Activated CD4-positive, alpha-beta T cell treated with anti-CD3 and anti-CD28 coated beads for 24 hours (primary cell): ENCODE measurements at regions not wholly inside any gene's neighbourhood (a gene's known extent, or its start where the extent isn't known, plus 50 kb on each side); places are given as distances from the start of the nearest gene placed in this dataset.

ENCODE experiments used
- DNase-seq, 2 donors: peaks; one replicate each; pipeline ENCODE4 v3.0.0-alpha.2; 2020; ENCODE audit warnings: low read depth in 2 of 2

DNA sequence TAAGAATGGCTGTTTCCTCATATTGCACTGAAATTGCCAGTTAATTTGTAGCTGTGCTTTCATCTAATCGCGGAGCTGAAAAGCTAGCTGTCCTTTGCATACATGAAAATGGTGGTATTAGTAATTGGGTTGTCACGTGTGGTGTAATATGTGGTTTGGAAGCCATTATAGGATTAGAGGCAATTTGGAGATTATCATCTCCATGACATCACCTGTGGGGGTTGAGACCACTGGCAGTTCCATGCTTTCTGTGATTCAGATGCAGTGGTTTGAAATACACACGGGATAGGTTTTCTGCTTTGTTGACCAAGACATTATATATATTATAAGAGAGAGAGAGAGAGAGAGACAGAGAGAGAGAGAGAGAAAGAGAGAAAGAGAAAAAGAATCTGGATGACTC lies 180.8 kb downstream of the RAB11FIP2 start:
- no peak for DNase-seq

DNA sequence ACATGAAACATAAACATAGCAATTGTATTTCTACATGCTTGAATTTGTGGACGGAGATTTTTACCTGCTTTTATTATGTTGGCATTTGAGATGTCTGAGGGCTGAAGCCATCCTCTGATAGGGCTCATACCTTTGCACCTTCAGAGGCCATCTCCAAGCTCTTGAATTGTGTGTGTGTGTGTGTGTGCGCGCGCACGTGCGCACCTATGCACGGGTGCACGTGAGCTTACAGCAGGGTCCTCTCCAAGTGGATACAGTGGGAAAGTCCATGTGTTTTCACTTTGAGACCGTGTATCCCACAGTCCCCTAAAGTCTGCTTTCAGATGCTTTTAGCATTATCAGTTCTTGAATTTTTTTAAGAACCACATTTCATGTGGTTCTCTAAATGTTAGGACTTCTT lies 178.6 kb downstream of the RAB11FIP2 start:
- no peak for DNase-seq

DNA sequence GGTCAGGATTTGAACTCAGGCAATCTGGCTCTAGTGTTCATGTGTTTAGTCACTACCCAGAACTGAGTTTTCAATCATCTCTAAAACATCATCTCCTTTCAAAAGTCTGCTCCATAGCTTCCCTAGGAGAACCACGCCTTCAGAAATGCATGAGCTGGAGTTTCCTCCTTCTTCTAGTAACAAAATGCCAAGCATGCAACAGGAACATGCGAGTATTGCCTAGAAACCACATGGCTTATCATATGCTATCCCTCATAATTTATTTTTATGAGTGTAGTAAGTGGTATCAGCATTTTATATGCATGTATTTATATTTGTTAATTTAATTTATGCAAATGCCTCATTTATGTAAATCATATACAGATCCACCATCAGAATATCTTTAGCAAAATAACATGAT lies 170.9 kb downstream of the RAB11FIP2 start:
- no peak for DNase-seq

DNA sequence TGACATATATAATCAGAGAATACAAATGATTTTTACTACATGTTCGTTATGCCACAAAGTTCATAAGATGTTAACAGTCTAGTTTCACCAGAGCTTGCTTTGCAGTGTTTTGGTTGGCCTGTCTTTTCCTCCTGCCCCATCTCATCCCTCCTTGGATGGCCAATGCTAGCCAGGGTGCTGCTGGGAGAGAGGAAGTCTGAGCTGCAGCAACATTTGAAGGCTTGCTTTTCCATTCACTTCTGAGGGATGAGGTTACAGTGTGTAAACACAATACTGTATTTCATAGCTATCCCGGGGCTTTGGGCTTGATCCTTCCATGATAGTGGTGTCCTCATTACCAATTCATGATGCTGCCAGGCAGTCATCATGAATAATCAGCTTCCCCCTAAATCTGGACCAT lies 170.5 kb downstream of the RAB11FIP2 start:
- DNase-seq = no peak

DNA sequence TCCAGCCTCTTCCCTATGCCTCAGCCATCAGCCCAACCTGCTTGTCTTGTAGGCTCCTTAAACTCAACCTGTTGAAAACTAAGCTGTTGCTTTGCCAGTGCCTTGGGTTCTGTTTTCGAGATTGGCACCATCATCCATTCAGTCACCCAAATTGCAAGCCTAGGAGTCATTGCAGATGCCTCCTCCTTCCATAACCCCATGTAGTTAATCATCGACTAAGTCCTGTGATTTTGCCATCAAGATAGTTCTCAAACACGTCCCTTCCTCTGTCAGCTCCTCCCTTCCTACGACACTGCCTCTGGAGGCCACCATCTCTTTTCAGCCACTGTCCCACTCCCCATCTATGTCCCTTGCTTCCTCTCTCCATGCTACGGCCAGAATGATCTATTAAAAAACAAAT lies 168.1 kb downstream of the RAB11FIP2 start:
- no peak for DNase-seq

DNA sequence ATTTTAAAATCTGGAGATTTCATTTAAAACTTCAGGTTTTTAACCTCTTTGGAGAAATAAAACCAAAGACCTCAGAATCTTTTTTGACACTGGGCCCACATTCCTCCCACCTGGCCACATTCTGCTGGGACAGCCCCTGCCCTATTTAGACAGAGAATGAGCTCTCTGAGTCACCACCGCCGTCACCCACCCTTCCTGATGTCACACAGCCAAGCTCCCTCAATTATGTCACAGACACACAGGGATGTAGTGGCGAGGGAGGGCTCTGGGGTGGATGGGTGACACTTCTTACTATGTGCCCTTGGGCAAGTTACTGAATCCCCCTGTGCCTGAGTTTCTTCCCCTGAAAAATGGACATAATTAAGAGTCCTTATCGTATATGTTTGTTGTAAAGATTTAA lies 162.6 kb downstream of the RAB11FIP2 start:
- no peak for DNase-seq

DNA sequence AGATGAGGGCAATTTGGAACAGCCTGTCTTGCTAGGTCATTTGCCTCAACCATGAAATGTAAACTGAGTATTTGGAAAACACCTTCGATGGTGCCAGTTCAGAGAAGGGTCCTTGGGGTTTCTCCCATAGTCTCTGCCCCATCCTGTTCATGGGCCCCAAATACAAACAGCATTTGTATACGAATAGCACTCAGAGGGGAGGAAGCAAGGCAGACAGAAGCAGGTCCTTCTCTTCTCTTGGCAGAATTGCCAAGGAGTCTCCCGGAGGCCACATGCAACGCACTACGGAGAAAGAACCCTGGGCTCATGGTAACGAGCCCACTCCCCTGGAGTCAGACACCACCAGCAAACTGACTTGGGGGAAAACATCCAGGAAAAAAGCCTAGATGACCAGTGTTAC lies 162.1 kb downstream of the RAB11FIP2 start:
- DNase-seq = no peak

DNA sequence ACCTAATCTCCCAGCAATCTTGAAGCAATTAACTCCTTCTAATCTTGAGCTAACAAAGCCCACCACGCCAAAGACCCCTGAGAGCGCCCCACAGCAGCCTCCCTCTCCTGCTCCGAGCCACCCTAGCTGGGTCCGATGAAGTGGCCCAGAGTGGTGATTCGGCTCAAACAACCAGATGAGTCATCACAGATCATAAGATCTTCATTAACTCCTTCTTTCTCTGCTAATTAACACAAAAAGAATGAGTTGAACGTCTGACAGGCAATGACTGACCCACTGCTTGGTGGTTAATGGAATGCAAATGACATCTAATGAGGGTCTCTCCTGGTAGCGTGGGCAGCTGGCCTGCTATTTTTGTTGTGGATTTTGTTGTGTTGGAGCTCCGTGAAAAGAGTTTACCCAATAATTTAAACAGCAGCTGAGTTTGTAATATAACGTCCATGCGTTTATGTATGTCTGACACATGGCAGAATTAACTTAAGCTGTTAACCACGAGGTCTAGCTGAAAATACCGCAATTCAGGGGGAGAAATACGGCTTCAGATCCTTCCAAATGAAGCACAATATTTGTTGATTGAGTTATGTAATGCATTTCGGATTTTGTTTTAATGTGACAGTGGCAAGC lies 161.4 kb downstream of the RAB11FIP2 start:
- DNase-seq = no peak

DNA sequence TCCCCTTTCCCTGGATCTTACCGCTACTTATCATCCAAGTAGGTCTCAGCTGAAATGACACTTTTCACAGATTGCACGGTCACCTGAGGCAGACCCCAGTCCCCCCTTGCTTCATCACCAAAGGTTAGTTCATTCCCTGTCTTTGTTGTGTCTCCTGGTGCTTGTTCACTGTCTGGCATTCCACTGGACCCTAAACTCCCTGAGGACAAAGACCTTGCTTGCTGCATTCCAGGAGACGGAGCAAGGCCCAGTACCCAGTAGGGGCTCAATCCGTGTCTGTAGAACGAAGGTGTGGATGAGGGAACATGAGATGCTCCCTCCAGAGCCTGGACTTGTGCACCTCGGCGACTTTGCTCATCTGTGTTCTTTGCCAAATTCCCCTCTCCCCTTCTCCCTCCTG lies 160.0 kb downstream of the RAB11FIP2 start:
- no peak for DNase-seq

DNA sequence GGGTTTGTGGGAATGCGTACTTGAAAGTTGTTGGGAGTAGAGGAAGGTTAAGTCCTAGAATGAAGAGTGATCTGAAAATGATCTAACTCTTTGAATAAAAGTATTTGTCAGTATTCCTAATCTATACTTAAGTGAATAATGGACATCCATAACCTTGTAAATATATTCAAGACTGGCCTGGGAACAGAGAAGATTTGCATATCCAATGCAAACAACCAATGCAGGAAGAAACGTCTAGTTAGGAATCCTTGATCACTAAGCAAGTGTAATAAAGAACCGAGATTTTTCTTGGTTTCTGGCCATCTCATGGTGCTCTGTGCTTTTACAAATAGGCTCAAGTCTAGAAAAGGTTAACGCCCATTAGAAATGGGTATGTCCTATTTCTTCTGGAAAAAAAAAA lies 157.1 kb downstream of the RAB11FIP2 start:
- no peak for DNase-seq

DNA sequence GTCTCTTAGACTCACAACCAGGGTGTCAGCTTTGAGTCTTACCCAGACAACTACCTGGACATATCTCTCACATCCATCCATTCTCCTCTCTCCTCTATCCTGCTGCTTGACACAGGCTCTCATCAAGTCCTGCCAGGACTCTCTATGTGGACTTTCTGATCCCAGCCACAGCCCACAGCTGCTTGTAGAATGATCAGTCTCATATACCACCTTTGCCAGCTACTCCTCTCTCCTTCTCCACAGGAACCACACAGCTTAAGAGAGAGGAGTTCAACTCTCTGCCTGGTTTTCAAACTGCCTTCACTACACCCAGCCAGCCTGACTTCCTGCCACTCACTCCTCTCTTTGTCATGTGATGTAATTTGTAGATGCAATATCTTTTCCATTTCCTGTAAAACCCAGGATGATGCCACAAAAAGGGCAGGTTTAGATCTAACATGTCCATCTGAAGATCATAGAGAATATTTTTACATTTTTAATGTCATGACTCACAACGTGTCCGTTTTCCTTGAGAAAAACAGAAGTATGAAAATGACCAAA lies 154.0 kb downstream of the RAB11FIP2 start:
- DNase-seq = no peak

DNA sequence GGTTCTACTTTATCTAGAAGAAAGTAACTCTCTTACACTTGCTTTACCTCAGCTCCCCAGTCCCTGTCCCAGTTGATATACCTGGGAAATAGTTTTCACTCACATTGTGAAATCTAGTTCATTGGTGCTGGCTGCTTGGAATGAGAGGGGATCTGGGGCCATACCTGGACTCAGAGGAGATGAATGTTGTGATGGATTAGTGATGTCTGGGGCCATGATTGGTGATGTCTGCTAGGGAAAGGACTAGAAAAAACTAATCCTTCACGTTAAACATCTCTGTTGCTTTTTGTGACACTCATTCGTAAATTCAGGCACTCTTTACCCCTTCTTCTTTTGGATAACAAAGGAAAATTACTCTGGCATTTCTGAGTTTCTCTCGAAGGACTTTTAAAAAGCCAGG lies 152.4 kb downstream of the RAB11FIP2 start:
- no peak for DNase-seq

DNA sequence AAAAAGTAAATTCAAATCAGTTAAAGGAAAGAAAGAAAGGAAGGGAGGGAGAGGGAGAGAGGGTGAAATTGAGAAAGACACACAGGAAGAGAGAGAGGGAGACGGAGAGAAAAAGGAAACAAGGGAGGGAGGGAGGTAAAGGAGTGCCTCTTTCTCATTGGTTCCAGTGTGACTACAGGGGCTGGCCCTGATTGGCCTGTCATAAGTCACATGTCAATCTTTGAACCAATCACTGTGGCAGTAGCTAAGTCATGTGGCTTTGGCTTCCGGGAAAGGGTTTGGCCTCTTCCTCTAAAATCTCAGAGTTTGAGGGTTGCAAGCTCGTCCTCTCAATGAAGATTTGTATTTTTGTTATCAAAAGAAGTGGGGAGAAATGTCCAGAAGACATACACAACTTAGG lies 150.2 kb downstream of the RAB11FIP2 start:
- DNase-seq = no peak

DNA sequence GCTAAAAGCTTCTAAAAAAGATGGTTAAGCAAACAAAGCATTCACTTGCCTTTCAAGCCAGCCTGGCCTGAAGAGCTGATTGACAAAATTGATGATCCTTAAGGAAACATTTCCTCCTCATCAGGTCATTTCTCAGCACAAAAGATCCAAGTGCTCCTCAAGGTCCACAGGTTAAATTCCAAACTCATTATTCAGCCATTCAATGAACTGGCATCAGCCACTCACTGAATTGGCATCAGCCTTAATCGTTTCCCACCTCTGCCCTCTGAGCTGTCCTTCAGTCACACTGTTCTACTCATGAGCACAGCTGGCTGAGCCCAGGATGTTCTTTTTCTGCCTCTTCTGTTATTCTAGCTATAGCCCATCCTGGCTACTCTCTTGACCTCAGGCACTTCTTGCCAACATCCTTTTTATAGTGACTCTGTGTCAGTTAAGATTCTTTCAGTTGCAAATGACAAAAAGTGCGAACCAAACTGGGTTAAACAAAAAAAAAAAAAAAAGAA lies 147.5 kb downstream of the RAB11FIP2 start:
- DNase-seq = no peak

DNA sequence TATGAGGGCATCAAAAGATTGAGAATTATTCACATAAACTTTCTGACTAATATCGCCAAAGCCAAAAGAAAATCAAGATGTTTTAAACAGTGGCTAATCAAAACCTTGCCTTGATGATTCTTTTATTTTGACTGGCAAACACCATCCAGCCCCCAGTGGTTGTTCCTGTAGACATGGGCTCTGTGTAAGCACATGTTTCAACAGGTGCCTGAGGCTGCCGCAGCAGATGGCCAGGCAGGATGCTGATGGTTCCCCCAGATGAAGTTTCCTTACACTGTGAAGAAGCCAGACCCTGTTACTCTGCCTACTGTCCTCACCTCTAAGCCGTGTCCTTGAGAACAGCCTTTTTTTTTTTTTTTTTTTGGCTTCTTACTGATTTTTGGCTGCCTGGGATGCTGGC lies 146.5 kb downstream of the RAB11FIP2 start:
- no peak for DNase-seq

DNA sequence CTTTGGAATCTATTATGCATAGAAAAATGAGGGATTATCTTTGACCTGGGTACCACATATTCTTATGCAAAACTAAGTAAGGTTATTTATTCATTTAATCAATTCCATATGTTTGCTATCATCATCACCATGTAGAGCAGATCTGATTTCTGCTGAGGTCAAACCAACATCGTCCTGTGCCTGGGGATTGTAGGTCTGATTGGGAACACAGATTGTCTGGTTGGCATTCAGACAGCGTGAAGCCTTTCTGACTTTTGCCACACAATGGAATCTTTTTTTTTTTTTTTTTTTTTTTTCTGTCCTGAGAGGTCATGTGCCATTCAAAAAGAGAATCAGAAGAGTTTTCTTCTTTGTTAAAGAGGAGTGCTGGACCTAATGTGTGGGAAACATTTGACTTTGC lies 142.9 kb downstream of the RAB11FIP2 start:
- no peak for DNase-seq

DNA sequence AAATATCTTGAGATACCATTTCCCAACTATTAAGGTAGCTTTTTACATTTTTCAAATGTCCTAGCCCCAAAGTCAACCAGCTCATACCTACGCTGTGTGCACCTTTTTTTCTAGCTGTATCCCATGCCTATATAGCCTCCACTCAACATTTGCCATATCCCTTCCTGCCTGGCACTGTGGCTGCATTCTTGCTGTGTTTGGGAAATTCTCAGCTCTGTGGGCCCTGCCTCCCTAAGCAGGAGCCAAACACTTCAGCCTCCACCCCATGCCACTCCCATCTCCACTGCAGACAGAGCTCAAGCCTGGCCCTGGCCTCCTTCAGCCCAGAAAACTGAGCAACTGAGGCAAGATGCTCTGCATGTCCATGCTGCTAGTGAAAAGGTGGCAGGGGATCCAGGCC lies 141.3 kb downstream of the RAB11FIP2 start:
- DNase-seq = no peak

DNA sequence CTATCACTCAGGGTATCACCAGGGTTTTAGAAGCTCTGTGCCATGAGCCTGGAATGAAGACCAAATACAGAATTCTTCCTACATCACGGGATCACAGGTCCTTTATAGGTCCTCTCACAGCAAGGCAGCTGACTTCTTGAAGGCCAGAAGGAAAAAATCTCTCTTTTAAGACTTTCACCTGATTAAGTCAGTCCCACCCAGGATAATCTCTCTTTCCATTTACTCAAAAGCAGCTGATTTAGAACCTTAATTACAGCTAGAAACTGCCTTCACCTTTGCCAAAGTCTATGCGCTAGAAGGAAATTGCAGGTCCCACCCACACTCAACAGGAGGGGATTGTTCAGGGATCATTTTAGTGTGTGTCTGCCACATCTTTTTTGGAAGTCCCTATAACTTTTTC lies 135.1 kb downstream of the RAB11FIP2 start:
- no peak for DNase-seq

DNA sequence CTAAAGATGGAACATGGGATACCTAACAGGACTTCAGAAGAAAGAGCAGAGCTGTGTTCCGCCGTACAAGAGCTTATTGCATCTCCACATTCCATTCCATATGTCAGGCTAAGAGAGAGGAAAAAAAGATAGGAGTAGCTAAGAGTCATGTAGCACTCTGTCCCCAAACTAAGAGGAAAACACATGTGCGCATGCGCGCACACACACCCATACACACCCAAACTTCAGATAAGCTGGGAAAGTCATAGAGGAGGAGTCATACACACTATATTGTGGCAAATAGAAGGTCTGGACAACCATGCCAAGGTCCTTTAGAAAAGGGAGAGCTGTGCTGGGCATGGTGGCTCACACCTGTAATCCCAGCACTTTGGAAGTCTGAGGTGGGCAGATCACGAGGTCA lies 132.4 kb downstream of the RAB11FIP2 start:
- DNase-seq = no peak

DNA sequence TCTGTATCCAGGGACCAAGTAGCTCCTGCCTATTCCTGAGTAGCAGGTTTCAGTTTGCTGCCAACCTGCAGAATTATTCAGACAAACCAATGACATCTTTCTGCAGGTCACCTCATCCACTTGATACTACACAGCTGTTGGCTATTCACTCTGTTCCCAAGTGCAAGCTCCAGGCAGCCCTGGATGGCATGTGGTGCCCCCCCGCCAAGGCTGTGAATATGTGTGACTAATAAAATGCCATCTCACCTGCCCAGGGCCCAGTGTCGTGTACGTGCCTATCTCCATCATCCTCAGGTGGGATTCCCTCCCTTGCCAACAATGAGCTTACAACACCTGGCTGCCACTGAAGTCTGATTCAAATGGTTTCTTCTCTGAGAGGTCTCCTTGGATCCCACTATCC lies 125.8 kb downstream of the RAB11FIP2 start:
- no peak for DNase-seq

DNA sequence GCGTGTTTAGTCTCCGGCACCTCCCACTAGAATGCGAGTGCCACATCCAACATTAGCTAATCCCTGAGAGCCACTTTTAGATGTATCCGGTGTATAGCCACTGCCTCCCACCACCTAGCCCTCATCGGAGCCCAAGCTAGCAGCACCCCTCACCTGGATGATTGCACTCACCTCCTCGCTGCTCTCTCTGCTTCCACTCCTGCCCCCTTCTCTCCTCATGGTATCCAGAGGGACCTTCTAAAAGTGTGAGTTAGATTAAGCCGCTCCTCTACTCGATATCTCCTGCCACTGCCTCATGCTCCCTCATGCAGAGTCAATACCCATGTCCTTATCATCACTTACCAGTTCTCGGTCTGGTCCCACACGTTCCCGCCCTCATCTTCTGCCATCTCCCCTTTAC lies 125.3 kb downstream of the RAB11FIP2 start:
- no peak for DNase-seq

DNA sequence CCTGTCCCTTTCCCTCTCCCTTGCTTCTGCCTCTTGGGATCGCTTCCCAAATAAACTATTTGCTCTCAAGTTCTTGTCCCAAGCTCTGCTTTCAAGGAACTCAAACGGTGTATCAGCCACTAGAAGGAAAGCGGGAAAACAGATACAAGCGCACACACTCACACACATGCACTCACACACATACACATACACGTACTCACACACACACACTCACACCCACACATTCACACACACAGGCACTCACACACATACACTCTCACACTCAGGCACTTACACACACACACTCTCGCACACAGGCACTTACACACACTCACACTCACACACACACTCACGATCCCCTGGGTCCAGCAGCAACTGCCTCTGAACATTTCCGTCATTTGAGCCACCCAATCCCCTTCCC lies 121.9 kb downstream of the RAB11FIP2 start:
- no peak for DNase-seq

DNA sequence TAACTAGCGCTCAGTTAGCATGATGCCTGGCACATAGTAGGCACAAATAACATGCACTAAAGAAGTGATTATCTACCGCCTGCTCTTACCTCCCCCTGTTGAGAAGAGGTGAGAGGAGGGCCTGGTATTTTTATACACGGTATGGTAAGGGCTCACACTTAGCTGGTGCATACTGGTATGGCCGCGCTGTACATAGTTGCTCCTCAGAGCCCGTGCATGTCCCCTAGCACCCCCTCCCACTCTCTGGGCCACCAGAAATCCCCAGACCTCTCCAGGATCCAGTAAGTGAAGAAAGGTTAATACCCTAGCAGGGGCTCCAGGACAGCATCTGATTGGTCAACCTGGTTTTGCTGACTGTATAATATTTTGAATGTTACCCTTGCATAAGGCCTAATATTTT lies 121.4 kb downstream of the RAB11FIP2 start:
- DNase-seq = no peak

DNA sequence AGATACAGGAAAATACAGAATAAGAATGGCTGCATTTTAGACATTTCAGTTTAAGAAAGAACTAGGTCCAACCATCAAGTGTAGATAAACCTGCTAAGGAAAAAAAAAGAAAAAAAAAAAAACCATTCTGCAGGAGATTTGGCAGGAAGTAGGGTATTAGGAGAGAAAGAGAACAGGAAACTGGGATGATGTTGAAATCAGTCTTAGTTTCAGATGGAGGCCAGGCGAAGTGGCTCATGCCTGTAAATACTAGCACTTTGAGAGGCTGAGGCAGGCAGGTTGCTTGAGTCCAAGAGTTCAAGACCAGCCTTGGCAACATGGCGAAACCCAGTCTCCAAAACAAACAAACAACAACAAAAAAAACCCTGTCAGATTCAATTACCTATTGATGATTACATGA lies 120.2 kb downstream of the RAB11FIP2 start:
- no peak for DNase-seq
